GM19438 (cell line): ENCODE measurements at regions not wholly inside any gene's neighbourhood (a gene's known extent, or its start where the extent isn't known, plus 50 kb on each side); places are given as distances from the start of the nearest gene placed in this dataset.

Source experiments
- ATAC-seq: cut with Tn5 transposase; IDR thresholded peaks from one replicate; pipeline ENCODE4 v1.9.1; 2021; ENCODE audit warnings: low read depth; ENCODE audit not compliant: unreplicated experiment

DNA sequence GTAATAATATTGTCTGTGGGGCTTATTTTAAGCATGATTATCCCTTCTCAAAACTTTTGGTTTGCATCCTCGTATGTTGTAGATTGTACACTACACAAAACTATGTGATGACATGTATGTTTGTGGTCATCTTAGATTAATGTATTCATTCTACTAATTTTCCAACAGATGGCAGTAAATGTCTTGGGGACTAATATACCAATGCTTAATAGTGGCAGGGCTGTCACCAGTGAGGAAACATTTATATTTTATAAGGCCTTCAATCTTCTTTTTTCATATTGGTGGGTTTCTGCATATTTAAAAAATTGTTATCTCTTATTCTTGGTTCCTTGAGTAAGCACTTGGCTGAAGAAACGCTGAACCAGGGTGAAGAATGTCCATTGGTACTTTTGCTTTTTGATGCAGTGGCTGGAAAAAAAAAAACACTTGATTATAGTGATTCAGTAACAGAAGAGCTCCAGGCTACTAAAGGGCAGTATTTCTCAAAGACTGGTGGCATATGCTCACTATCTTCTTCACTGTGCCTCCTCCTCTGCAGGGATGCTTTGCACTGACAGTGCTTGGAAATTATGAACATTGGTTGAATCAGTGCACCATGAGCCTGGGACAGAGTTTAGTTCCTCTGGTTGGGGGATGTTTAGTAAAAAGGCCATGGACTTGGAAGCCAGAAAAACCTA lies 530.3 kb downstream of the RASEF start:
- ATAC-seq = no peak

DNA sequence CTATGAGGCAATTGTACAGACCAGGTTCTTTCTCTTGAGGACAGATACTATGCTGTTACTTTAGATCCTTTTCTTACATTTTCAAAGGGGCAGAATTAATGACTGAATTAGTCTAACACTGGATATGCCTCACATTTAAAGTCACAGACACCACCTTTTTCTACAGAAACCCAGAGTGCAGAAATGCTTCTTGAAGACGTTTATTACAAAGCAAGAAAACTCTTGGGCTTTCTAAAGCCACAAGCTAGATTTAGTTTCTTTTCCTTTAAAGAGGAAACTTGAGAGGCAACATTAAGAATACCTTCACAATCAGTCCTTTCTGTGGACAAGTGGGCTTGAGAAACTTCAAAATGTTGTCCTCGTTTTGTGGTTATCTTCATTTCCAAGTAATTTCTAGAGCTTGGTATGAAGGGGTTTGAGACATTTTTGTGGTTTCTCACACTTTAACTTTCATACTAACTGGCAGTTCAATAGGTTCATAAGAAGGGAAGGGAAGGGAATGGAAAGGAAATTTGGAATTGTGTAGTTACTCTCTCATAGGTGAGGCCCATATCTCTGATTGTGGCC lies 527.4 kb downstream of the RASEF start:
- ATAC-seq = no peak

DNA sequence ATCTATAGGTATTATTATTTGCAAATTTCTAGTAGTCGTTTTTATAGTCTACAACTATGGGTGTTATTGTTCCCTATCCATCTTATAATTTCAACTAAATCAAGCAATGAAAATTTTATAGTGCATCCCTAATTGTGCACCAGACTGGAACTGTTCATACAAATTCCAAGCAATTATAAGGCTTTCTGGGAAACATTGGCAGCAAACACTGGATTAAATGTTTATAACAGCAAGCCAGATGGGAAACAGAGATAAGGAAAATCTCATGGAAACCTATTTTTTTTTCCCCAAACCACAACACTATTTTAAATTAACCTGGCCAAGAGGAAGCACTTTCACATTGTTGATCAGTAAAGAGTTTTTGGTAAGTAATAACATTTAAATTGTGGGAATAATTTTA lies 524.3 kb downstream of the RASEF start:
- ATAC-seq = no peak

DNA sequence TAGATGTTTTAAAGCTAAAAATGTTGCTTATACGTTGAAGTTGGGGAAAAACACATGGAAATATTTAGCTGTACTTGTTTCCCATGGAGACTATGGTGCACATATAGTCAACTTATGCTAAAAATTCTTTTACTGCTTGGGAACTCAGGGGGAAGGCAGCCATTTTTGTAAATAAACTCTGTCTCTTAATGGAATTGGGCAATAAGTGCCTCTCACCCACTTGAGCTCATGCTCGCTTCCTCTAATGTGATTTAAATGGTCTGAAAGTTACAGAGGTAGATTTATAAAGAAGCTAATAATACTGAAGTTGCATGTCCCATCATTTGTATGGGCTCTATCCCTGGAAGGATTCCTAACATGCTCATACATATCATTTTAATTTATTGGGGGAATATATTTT lies 523.8 kb downstream of the RASEF start:
- ATAC-seq = no peak

DNA sequence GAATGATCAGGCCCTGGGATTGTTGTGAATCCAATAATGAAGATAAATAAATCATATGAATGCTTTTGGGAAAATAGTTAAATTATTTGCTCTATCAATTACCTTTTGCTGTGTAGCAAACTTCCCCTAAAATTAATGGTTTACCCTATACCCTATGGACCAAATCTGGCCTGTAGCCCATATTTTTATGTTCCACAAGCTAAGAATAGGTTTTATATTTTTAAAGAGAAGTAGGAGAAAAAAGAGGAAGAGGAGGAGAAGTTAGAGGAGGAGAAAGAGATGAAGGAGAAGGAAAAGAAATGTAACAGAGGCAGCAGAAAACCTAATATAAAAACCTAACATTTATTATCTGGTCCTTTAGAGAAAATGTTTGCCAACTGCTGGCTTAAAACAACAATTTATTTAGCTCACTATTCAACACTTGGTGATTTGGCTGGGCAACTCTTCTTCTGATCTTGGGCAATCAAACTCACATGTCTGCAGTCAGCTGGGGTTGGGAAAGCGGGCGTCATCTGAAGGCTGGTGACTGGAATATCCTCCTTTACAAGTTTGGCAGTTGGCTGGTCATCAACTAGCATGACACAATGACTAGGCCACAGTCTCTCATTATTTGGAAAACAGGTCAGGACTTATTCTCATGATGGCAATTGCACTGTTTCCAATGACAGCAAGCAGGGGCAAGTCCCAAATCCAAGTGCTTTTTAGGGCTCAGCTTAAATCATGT lies 522.9 kb downstream of the RASEF start:
- ATAC-seq = no peak

DNA sequence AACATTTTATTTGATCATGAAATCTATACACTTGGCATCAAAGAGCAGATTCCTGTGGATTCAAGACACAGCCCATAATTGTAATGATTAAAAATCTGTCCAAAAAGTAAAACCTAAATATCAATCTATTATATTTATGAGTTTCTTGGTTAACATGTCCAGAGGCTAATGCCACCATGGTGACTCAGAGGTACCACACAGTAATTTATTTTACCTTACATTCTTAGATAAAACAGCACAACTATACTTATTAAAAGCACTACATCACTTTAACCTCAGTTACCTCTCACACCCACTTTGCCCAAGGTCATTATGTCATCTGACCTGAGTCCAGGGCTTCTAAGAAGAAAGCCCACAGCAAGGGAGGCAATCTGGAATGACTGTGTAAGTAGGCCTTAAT lies 519.2 kb downstream of the RASEF start:
- ATAC-seq = no peak

DNA sequence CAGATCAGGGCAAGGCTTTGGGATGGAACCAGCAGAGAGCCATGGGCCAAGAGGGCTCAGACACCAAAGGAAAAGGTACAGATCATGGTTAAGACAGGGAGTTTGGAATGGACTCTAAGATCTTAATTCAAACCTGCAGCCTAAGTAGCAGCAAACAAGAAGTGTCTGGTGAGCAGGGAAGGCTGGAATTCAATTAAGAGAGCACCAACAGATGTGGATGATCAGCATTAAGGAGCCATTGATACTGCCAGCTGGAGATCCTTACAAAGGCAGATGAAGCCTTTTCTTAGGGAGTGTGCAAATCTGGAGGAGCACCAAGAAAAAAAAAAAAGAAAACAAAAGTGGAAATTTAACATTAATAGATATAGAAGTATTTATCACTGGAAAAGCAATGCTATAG lies 516.8 kb downstream of the RASEF start:
- no peak for ATAC-seq

DNA sequence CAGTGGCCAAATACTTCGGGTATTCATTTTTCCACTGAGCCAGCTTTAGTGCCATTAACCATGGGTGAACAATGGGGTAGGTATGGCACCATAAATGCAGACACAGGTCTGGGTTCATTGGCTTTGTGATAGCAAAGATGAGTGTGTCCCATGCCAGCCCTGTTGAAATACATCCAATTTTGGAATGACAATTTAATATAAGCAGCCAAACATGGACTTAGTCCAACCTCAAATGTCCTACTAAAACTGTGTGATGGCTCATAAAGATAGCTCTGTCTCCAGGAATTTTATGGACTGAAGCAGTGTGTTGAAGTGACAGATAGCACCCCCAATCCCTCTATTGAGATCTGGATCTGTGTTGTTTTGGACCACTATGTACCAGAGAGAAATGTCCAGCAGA lies 514.9 kb downstream of the RASEF start:
- no peak for ATAC-seq

DNA sequence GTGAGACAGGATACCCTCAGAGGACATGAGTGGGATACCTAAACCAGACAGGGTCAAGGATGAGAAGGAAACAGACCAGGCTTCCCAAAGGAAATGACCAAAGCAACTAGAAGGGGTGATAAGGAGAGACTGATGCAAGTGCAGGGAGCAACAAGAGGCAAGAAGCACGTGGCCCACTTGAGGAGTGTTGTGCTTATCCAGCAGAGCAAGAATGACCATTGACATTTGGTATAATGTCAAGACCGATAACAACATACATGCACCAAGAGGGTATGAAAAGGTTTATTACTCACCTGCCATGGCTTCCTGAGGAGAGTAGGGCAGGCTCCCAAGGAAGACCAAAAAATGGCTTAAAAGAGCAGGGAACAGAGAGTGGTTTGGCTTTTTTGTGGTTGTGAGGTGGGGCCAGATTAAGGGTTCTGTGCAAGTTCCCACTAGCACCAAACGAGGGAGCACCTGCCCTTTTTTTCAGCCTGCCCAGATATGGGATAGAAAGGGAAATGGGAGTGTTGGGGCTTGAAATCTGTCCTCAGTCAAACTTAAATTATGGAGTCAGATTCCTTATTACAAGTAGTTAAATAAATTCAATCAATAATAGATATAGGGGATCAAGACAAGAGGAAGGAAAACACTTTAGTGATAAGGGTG lies 513.6 kb downstream of the RASEF start:
- no peak for ATAC-seq

DNA sequence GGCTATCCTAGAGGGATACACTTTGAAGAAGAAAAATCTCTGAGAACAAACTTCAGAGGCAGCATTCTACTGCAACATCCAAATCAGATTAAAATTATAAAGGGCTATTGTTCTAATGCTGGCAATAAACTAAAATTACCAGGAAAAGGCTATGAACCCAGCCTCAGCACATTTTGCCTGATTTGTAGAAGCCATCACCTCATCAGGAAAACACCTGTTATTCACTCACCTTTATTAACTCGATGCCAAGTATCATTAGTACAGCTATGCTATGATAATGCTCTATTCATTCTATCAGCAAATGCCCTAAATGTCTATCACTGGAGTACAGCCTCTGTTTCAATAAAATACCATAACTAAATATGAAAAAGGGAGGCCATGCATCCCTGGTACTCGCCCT lies 510.2 kb downstream of the RASEF start:
- ATAC-seq = no peak

DNA sequence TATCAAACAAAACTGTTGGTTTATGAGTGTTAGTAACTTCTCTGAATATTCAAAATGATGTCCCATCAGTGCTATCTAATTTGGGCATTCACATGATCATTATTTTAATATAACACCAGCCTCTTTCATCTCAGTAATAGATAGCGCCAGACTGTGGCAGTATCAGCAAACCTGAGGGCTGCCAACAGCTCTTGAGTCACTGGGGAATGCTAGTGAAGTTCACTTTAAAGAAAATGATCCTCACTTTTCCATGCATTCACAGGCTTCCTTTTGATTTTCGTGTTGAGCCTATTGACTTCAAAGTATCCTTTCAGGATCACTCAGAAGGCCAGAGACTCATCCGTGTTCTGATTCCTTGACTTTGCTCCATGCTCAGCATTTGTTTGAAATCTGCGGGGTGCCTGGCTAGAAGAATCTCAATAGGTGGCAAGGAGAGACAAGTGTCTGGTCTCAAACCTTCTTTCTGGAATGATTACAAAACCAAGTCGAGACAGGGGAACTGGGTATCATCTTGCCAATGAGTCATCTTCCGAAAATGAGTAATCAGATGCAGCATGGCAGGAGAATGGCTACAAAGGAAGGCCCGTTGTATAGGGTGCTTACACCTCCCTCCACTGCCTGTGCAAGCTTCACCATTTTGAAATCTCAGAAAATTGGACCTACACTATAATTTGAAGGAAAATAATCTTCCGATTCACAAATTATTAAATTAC lies 509.1 kb downstream of the RASEF start:
- ATAC-seq = no peak

DNA sequence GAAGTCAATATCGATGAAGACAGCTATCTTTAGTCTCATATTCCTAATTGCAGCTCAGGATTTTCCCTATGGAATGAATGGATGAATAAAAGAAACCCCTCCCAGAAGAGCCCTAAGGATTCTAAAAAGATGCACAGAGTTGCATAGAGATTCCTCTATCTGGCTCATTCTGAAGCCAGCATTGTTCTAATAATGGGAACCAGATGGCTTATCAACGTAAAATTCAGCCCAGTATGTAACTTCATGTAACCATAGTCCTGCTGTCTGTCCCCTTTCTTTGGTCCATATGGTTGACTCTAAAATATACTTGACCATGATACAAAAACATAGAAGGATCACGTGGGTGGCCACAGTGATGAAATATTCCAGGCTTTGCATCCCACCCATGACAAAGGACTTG lies 508.6 kb downstream of the RASEF start:
- no peak for ATAC-seq

DNA sequence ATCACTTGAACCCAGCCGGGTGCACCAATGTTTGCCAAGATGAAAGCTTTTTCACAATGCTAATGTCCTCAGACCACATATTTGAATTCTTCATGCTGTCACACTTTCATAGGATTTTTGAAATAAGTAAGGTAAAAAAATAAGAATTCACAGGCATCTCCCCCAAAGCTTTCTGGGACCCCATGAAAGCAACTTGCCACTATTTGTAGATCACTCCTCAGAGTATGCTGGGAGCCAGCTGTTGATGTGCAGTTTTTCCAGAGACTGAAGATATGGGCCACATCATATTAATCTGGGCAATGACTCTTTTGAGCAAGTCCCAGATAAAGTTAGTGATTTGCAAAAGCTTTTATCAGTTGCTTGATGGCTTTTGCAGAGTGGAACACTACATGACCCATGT lies 507.9 kb downstream of the RASEF start:
- no peak for ATAC-seq

DNA sequence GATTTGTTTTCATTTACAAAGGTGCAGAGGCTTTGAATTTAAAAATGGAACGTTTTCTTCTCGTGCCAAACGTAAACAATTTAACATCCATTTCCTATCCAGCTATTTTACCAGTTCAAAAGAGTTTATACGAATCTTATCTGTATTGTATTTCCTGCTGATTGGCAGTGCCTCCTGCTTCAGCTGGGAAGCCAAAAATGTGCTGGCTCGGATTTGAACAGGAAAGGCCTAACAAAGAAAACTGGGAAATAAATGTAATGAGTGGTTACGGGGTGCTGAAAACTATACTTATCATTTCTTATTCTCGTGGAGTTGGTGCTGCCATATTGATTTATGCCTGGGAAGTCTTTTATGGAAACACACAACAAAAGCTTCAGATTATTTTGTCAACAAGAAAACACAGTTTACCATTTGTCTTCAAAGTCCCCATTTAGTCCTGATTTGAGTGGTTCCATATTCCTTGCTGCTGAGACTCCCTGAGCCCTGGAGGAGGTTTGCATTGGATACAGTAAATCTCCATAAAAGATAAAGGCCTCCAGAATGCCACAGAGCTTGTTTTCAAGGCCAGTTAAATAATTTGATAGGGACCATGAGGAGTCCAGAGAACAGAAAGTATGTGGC lies 507.4 kb downstream of the RASEF start:
- ATAC-seq = no peak

DNA sequence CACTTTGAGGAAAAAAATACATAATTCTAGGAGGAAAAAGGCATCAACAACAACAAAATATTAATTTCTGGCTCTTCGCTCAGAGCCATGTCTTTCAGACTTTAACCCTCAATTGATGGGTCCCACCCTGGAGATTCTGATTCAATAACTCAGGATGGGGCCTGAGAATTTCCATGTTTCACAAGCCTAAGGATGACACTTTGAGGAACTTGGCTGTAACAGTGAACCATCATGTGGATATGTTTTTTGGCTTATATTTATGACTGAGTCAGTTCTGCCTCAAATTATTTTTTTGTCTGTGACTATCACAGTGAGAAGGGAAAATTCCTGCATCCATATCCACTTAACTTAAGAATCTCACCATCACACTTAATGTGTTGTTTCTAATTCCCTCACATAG lies 504.6 kb downstream of the RASEF start:
- ATAC-seq = no peak

DNA sequence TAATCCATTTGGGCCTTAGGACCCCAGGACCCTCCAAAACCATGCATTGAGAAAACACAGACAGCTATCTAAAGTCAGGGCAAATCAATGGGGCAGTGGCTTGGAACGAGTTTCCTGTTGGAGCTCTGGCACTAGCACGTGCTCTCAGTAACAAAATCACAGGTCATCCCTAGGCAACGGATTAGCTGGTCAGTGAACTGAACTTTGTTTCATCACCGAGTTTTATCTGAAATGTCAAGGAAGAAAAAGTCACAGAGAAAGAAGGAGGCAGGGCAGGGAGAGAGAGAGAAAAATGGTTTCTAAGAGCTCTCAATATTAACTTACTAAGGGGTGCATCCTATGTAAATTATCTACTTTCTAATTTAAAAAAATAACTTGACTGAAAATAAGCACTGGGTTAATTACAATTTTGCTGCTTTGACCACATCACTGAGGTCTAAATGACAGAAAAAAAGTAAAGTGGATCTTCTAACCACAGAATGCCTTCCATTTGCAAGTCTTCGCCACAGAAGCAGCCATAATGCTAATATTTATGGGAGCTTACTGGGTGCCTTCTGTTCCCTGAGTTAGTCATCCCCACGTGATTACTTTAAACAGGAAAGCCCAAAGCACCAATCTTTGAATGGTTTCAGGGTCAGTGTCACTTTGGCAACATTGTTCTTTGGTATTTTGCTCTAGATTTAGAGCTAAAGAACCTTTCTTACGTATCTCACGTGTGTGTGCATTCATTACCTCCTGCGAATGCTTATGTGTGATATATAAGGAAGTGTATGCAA lies 503.9 kb downstream of the RASEF start:
- no peak for ATAC-seq

DNA sequence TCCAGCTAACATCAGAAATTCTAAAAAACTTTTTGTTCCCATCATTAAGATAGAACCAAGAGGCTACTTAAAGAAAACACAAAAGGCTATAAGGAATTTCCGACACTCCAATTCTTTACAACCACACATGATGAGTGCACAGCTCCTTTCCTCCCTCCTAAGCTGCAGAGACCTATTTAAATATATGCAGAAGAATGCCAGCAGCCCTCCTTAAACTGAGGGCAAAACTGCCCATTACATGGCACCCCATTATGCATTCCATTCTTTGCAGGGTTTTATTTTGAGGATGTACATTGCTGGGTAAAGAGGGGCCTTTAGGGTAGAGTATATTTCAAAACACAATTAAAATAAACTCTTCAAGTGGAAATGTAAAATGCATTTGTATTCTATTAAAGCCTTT lies 502.9 kb downstream of the RASEF start:
- no peak for ATAC-seq

DNA sequence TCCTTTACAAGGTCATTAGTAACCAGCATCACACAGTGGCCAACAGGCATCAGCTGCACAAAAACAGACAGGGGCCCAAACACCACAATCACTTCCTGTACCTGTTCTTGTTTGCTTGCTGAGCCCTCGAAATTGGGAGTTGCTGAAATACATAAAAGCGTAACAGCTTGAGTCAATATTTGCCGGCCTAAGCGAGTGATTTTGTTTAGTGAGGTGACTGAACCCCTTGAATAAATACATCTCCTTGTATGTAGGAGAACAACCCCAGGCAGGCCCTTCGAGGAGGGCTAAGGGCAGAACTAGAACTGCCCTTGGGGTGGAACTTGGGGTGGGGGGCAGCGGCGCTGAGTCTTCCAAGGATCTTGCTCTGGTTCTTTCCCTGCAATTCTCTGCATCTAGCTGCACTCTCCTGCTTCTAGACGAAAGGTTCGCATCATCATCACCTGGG lies 502.5 kb downstream of the RASEF start:
- ATAC-seq = no peak

DNA sequence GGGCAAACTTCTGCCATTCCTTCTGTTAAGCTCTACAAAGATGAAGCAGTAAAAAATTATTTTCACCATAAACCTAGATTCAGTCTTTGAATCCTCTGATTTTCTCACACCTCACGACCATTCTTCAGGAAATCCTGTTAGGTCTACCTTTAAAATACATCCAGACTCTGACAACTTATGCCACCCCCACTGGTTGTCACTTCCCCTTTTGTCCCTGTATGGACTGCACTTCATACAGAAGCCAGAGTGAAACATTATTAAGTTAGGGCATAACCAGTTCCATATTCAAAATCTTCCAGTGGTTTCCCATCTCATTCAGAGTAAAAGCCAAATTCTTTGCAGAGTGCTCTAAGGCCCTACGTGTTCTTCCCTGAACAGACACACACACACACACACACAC lies 499.8 kb downstream of the RASEF start:
- no peak for ATAC-seq

DNA sequence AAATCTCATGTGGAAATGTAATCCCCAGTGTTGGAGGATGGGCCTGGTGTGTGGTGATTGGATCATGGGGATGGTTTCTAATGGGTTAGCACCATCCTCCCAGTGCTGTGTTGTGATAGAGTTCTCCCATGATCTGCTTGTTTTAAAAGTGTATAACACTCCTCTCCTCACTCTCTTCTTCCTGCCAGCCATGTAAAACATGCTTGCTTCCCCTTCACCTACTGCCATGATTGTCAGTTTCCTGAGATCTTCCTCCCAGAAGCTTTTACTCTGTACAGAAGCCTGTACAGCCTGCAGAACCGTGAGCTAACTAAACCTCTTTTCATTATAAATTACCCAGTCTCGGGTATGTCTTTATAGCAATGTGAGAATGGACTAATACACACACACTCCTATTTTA lies 499.1 kb downstream of the RASEF start:
- no peak for ATAC-seq
